SK-N-MC (cell line): ENCODE measurements at regions not wholly inside any gene's neighbourhood (a gene's known extent, or its start where the extent isn't known, plus 50 kb on each side); places are given as distances from the start of the nearest gene placed in this dataset.
"Not testable (repeated sequence)": the region's sequence is repeated elsewhere in the genome, so short reads cannot be mapped to it uniquely, and the experiment has no call there.

Source experiments
- DNase-seq: peaks from one replicate; pipeline ENCODE4 v3.0.0-alpha.2; 2011; ENCODE audit warnings: low read depth, low spot score
- H3K27ac ChIP-seq: fragments of 200-600 bp; sonication (generic); 2 replicates; pipeline ENCODE4 v1.5.1; 2016; ENCODE audit warnings: mixed run types
- H3K36me3 ChIP-seq: fragments of 200-600 bp; sonication (generic); 2 replicates; pipeline ENCODE4 v1.6.1; 2017; ENCODE audit warnings: antibody characterized with exemption, low read length, mixed read lengths; ENCODE audit not compliant: insufficient read depth
- H3K4me3 ChIP-seq: fragments of 200-600 bp; sonication (generic); 2 replicates; pipeline ENCODE4 v1.5.1; 2016
- H3K9ac ChIP-seq: fragments of 200-600 bp; sonication (generic); 2 replicates; pipeline ENCODE4 v1.8.0; 2017; ENCODE audit warnings: mixed run types, mixed read lengths; ENCODE audit not compliant: insufficient read length
- H3K9me3 ChIP-seq: fragments of 200-600 bp; sonication (generic); 2 replicates; pipeline ENCODE4 v1.6.1; 2017; ENCODE audit warnings: low read depth, mild to moderate bottlenecking, antibody characterized with exemption, low read length, moderate library complexity, mixed read lengths
- EZH2 ChIP-seq: fragments of 200-600 bp; sonication (generic); IDR thresholded peaks from one replicate; pipeline ENCODE4 v1.6.1; 2017; ENCODE audit warnings: antibody characterized with exemption
- FOXP2 ChIP-seq: optimal IDR thresholded peaks from 2 replicates; pipeline ENCODE3; 2011; ENCODE audit warnings: mild to moderate bottlenecking, moderate library complexity; ENCODE audit not compliant: insufficient read depth; ENCODE audit errors: extremely low read length, control extremely low read depth
- POLR2AphosphoS5 ChIP-seq: IDR thresholded peaks from 2 replicates; pipeline ENCODE4 v1.6.1; 2012; ENCODE audit warnings: mild to moderate bottlenecking, low read depth, low read length, borderline replicate concordance

GRCh38 chr6:92681401-92681800 lies 738.0 kb downstream of the EPHA7 start:
- Histone ChIP-seq H3K27ac (no peak overlapping the region), H3K36me3 (no peaks in the 10 kb centered on the region), H3K9me3 (no peaks in the 10 kb centered on the region), H3K9ac (no peak overlapping the region), H3K4me3 (no peak overlapping the region)
- no peak for TF ChIP-seq EZH2
- no peak for TF ChIP-seq POLR2AphosphoS5
- no peak for TF ChIP-seq FOXP2
- DNase-seq, result no peak

GRCh38 chr6:92671462-92671861 lies 747.9 kb downstream of the EPHA7 start:
- H3K9ac ChIP-seq, DNase-seq, H3K27ac ChIP-seq: not testable (repeated sequence)

GRCh38 chr6:92667843-92668242 lies 751.5 kb downstream of the EPHA7 start:
- Histone ChIP-seq H3K9ac (no peak overlapping the region), H3K27ac (no peak overlapping the region), H3K36me3 (no peaks in the 10 kb centered on the region), H3K4me3 (no peak overlapping the region), H3K9me3 (no peaks in the 10 kb centered on the region)
- TF ChIP-seq EZH2, result no peak
- TF ChIP-seq POLR2AphosphoS5, result no peak
- TF ChIP-seq FOXP2, result no peak
- DNase-seq, result no peak

More at GRCh38 chr6:92671462-92671861, 747.9 kb downstream of the EPHA7 start:
- H3K9me3 ChIP-seq, H3K4me3 ChIP-seq, H3K36me3 ChIP-seq: not testable (repeated sequence)

- H3K36me3 ChIP-seq, result no peaks in the 10 kb centered on the region
- H3K27ac ChIP-seq, result no peak overlapping the region
- no peak overlapping the region for H3K9ac ChIP-seq
- 0 out of 2 replicates have a peak, but pooled peaks cover 5% of the 10 kb centered on the region for H3K9me3 ChIP-seq
- TF ChIP-seq EZH2 (no peak), POLR2AphosphoS5 (no peak), FOXP2 (no peak)
- H3K4me3 ChIP-seq, result no peak overlapping the region
- DNase-seq, result no peak
Measured at GRCh38 chr6:92648364-92649086, 770.8 kb downstream of the EPHA7 start.

- no peak for DNase-seq
- no peaks in the 10 kb centered on the region for H3K36me3 ChIP-seq
- H3K9ac ChIP-seq, result no peak overlapping the region
- H3K9me3 ChIP-seq, result 0 out of 2 replicates have a peak, but pooled peaks cover 5% of the 10 kb centered on the region
- no peak overlapping the region for H3K4me3 ChIP-seq
- TF ChIP-seq EZH2 (no peak), POLR2AphosphoS5 (no peak), FOXP2 (no peak)
- no peak overlapping the region for H3K27ac ChIP-seq
Measured at GRCh38 chr6:92647630-92648029, 771.7 kb downstream of the EPHA7 start.

GRCh38 chr6:92644104-92644791 lies 775.1 kb downstream of the EPHA7 start:
- H3K36me3 ChIP-seq, H3K9ac ChIP-seq, H3K27ac ChIP-seq, H3K9me3 ChIP-seq, DNase-seq, H3K4me3 ChIP-seq: not testable (repeated sequence)

- DNase-seq, result no peak
- TF ChIP-seq EZH2 (no peak), FOXP2 (no peak), POLR2AphosphoS5 (no peak)
- H3K36me3 ChIP-seq, result no peaks in the 10 kb centered on the region
- no peak overlapping the region for H3K27ac ChIP-seq
- H3K9ac ChIP-seq, result no peak overlapping the region
- H3K9me3 ChIP-seq, result no peaks in the 10 kb centered on the region
- no peak overlapping the region for H3K4me3 ChIP-seq
Measured at GRCh38 chr6:92635553-92636153, 783.7 kb downstream of the EPHA7 start.

GRCh38 chr6:92634561-92634960 lies 784.8 kb downstream of the EPHA7 start:
- no peak overlapping the region for H3K27ac ChIP-seq
- H3K9me3 ChIP-seq, result no peaks in the 10 kb centered on the region
- TF ChIP-seq EZH2 (no peak), POLR2AphosphoS5 (no peak), FOXP2 (no peak)
- no peak for DNase-seq
- no peak overlapping the region for H3K4me3 ChIP-seq
- no peak overlapping the region for H3K9ac ChIP-seq
- H3K36me3 ChIP-seq, result no peaks in the 10 kb centered on the region

- Histone ChIP-seq H3K27ac (no peak overlapping the region), H3K9ac (no peak overlapping the region), H3K4me3 (no peak overlapping the region), H3K9me3 (no peaks in the 10 kb centered on the region), H3K36me3 (no peaks in the 10 kb centered on the region)
- no peak for DNase-seq
- TF ChIP-seq POLR2AphosphoS5 (no peak), EZH2 (no peak), FOXP2 (no peak)
Measured at GRCh38 chr6:92623431-92623830, 795.9 kb downstream of the EPHA7 start.
